Umbilical cord (tissue), 1 donor: ENCODE measurements at regions not wholly inside any gene's neighbourhood (a gene's known extent, or its start where the extent isn't known, plus 50 kb on each side); places are given as distances from the start of the nearest gene placed in this dataset.

Source experiments
- DNase-seq: peaks from one replicate; pipeline ENCODE4 v3.0.0-alpha.2; 2015; ENCODE audit warnings: low spot score

GRCh38 chr10:109504401-109504800 lies 418.9 kb downstream of the XPNPEP1 start:
- no peak for DNase-seq

DNA sequence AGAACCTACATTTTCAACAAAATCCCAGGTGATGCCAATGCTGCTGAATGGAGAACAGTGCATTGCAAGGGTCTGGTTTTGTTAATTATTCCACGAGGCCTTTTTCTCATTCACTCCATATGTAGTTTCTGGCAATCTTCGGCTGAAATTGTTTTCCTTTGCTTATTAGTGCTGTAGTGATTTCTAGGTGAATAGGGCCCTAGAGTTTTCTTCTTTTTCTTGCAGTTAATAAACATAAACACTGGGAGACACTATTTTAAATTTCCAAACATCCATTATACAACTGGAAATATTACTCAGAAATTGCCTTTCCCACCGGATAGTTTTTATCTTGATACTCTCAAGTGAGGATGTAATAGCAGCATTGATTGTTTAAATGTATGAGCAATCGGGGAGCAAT lies 435.6 kb downstream of the XPNPEP1 start:
- DNase-seq = no peak

DNA sequence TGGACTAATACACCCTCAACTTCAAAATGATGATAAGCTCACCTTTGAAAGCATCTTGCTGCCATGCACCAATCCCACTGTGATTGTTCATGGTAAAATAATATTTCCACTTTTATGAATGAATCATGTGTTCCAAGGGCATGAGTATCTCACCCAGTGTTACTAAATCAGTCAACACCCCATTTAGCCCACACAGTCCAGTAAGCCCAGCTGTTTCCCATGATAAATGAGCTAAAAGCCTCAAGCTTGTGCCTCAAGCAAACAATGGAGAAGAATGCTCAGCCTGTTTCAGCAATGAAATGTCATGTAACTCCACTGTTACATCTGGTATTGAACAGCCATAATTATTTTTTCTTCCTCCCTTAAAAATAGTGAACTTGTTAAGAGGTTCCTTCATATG lies 442.5 kb downstream of the XPNPEP1 start:
- DNase-seq = no peak

DNA sequence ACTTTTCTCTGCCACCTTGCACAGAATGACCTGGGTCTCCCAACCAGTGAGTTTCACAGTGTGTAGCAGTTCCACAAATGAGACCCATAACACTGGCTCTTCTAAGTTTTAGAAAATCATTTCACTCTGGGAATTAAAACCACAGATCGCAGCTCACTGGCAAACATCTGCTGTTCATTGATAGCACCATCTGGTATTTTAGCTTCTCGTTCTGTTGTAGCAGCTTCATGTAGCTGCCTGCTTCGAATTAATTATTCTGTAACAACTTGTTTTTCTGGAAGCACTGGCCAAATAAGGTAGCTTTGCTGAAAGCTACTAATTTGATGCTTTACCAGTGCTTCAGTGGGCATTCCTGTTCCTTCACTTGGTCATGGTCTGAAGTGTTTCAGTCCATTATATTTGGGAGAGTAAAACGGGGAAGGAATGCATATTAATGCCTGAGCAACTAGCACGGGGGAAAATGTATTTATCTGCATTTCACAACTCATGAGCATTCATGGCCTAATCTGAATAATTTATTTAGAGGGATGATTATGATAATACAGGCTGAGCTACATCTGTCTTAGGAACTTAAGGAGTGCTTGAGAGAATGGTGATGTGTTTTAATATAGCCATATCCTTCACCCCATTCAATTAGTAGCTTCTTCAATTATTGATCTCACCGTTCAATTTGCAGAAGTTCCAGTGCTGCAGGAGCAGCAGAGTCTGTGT lies 447.4 kb downstream of the XPNPEP1 start:
- no peak for DNase-seq

GRCh38 chr10:109474812-109475211 lies 448.5 kb downstream of the XPNPEP1 start:
- DNase-seq = no peak

DNA sequence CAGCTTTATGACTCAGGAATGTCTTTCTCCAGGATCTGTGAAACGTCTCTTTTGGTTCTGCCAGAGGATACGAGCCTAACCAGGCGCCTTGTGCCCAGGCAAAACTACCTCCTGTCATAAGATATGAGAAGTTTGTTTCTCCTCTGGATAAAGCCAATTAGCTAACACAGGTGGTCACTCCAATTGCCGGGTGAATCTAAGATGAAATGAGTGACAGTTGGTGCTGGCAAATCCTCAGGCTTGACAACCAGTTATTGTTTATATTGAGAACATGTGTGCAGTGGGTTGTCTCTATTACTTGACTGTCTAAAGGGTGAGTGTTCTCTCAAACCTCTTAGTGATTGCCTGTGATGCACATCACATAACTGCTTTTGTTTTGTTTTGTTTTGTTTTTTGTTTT lies 449.1 kb downstream of the XPNPEP1 start:
- DNase-seq = peak; percentile 30

- no peak for DNase-seq
These were observed 455.8 kb downstream of the XPNPEP1 start for GRCh38 chr10:109467551-109467950.

DNA sequence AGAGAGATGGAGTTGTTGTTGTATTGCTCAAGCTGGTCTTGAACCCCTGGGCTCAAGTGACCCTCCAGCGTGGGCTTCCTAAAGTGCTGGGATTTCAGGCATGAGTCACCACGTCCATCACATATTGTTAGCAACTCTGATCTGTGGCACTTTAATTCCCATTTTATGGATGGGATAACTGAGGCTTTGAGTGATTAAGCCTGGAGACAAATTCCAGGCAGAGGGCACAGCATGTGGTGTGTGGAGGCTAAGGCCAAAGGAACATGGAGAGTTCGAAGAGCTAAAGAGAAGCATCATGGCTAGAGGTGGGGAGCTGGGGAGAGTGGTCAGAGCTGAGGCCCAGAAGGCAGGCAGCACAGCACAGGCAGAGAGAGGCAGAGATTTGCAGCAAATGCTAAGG lies 458.4 kb downstream of the XPNPEP1 start:
- DNase-seq = no peak

DNA sequence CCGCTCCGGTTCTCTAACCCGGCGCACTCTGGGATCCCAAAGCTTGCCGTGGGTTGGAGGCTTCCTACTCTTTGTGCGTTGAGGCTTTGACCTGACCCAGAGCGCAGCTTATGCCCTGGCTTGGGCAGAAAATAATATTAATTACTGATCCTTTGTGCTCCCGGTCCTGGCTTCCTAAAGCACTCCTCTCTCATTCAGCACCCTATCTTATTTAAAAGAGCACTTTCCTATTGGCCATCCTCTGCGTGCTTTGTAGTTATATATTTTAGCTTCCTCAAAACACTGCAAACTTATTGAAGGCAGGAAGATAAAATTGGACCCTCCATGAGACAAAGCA lies 466.0 kb downstream of the XPNPEP1 start:
- DNase-seq = no peak

GRCh38 chr10:109456566-109457301 lies 466.6 kb downstream of the XPNPEP1 start:
- no peak for DNase-seq

DNA sequence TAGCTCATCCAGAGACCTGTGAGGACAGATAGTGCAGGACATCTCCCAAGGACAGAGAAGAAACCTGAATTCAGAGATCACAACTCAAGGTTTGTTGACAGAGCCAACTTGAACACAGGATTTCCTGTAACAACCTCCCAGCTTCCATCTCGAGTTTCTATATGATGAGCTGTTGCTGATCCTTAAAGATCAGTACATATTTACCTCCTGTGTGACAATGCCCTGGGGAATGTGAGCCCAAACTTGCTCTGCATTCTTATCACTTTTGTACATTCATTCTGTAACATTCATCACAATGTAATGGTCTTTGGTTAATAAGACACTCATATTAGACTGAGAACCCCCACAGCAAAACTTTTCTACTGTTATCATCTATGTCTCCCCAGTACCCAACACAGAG lies 468.6 kb downstream of the XPNPEP1 start:
- DNase-seq = no peak

DNA sequence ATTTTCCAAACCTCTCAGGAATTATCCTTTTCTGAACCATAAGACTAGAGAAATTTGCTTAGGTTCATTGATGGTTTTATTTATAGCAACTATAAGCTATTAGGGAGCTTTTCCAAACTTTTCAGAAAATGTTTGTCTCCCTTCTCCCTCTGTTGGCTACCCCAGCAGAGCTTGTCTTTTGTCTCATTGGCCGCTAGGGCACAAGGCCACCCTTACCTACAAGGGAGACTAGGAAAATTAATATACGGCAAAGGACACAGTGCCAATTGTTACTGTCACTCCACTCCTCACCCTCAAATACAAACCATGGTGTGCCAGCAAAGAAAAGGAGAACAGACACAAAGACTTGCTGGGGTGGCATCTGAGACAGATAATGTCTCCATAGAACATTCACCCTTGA lies 471.4 kb downstream of the XPNPEP1 start:
- no peak for DNase-seq

GRCh38 chr10:109450702-109451101 lies 472.6 kb downstream of the XPNPEP1 start:
- no peak for DNase-seq

DNA sequence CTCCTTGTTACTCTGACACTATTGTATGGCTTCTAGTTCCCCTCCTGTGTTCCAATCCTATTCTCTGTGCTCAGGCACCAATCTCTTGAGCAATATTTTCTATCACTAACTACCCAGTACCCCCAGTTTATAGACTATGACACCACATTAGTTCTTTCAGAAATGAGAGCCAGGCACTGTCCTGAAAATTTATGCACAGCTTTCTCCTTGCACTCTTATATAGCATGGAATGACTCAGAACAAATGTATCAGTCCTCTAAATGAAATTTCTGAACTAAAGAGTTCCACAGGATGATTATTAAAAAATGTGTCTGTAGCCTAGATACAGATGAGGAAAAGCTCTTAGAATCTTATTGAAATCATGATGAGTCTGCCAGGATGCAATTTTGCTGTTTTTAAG lies 489.9 kb downstream of the XPNPEP1 start:
- no peak for DNase-seq

DNA sequence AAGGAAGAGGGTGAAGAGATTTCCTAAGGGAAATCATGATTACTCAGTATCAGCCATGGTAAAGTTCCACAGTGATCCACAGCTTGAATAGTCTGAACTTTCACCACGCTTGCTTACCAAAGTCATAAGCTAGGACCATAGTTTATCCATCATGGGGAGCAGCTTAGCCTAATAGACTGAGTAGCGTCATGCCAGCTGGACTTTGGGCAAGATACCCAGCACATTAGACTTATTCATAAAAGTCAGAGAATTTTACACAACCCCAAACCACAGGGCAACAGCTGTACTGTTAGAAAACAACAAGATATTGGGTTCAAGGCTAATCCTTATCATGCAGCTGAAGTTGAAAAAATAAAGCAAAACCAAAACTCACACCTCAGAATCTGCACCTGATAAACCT lies 491.0 kb downstream of the XPNPEP1 start:
- no peak for DNase-seq

- no peak for DNase-seq
These were observed 492.5 kb downstream of the XPNPEP1 start for GRCh38 chr10:109430799-109431198.

DNA sequence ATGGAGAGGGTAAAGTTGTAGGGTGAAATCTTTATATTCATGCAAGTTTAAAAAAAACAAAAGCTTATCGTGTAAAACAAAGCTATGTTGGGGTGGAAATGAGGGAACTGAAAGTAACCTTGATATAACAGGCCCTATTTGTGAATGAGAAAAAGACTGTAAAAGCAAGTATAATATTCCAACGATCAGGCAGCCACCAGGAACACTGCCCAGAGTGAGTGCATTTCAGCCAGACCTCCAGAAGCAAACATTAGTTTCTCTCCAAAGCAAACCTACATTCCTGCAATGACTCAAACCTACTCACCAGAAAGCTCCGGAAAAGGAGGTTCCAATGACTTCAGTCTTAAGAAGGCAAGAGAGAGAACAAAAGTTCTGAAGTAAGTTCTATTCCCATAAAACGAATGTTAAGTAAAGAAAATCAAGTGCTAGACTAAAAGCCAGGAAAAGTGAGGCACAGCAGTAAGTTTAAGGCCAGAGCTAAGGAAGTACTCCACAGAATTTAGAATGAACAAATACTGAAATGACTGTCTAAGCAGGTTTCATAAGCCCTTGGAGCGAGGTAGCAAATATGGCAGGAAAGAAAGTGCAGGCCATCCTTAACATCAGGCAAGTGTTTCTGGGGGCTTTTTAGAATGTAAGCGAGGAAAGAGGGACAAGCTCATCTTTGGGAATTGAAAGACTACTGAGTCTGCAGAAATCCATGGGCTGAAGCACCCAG lies 493.1 kb downstream of the XPNPEP1 start:
- peak; percentile 52 for DNase-seq

- DNase-seq = no peak
These were observed 494.4 kb downstream of the XPNPEP1 start for GRCh38 chr10:109428775-109429491.

GRCh38 chr10:109427411-109427810 lies 495.9 kb downstream of the XPNPEP1 start:
- no peak for DNase-seq

DNA sequence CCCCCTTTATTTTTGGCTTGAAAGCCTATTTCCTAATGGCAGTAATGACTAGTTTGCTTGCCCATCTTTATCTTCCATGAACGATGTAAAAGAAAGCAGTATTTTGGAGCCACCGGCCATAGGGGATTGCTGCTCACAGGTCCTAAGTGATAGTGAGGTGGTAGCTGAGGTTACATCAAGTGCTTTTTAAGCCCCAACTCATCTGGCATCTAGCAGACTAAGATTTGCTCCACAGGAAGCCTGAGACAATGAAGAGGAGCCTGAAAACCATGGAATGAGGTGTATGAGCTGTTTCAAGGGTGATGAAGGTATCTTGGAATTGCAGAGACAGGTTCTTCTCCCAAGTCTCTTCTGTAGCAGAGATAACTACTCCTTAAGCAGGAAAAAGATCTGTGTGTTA lies 496.3 kb downstream of the XPNPEP1 start:
- no peak for DNase-seq

- no peak for DNase-seq
These were observed 504.5 kb downstream of the XPNPEP1 start for GRCh38 chr10:109418795-109419194.

DNA sequence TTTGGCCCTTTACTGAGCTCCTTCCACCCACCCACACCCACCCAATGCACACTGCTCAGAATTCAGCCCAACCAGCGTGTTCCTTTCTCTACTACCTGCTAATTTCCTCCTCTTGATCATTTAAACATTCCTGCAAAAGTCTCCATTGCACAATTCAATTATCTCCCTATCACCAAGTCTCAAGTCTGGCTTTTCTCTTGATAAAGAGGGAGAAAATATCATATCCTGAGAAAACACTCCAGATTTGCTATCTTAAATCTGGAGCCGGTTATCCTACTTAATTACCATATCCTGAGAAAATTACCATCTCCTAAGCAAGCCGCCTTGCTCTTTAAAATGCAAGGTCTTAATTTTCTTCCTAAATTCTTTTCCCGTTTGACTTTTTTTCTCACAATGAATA lies 505.5 kb downstream of the XPNPEP1 start:
- no peak for DNase-seq
